Smooth muscle cell (in vitro differentiated cells): ENCODE measurements at regions not wholly inside any gene's neighbourhood (a gene's known extent, or its start where the extent isn't known, plus 50 kb on each side); places are given as distances from the start of the nearest gene placed in this dataset.
"Not testable (repeated sequence)": the region's sequence is repeated elsewhere in the genome, so short reads cannot be mapped to it uniquely, and the experiment has no call there.

Experiments
- DNase-seq: peaks from one replicate; lab custom pipeline; 2025; ENCODE audit not compliant: unreplicated experiment; lab: John Stamatoyannopoulos, UW
- H2AFZ ChIP-seq: fragments of 200-600 bp; sonication (generic); 2 replicates; pipeline ENCODE4 v1.6.0; 2016; ENCODE audit warnings: antibody characterized with exemption, low read depth, mild to moderate bottlenecking
- H3F3A ChIP-seq: fragments of 200-600 bp; sonication (generic); 2 replicates; pipeline ENCODE4 v1.6.0; 2017; ENCODE audit warnings: antibody characterized with exemption, low read depth
- H3K27ac ChIP-seq: fragments of 200-600 bp; sonication (generic); 2 replicates; pipeline ENCODE4 v1.5.1; 2016; ENCODE audit warnings: low read depth, mild to moderate bottlenecking
- H3K27me3 ChIP-seq: fragments of 200-600 bp; sonication (generic); 2 replicates; pipeline ENCODE4 v1.6.1; 2016; ENCODE audit warnings: low read depth, mild to moderate bottlenecking
- H3K36me3 ChIP-seq: fragments of 200-600 bp; sonication (generic); 2 replicates; pipeline ENCODE4 v1.5.1; 2016; ENCODE audit warnings: low read depth
- H3K4me1 ChIP-seq: fragments of 200-600 bp; sonication (generic); 2 replicates; pipeline ENCODE4 v1.5.1; 2016; ENCODE audit warnings: low read depth
- H3K4me2 ChIP-seq: fragments of 200-600 bp; sonication (generic); 2 replicates; pipeline ENCODE4 v1.6.0; 2016; ENCODE audit warnings: mild to moderate bottlenecking
- H3K4me3 ChIP-seq: fragments of 200-600 bp; sonication (generic); 2 replicates; pipeline ENCODE4 v1.5.1; 2016; ENCODE audit warnings: mild to moderate bottlenecking
- H3K79me2 ChIP-seq: fragments of 200-600 bp; sonication (generic); 2 replicates; pipeline ENCODE4 v1.6.0; 2016; ENCODE audit warnings: low read depth, mild to moderate bottlenecking
- H3K9ac ChIP-seq: fragments of 200-600 bp; sonication (generic); 2 replicates; pipeline ENCODE4 v1.6.0; 2016; ENCODE audit warnings: low read depth
- H3K9me3 ChIP-seq: fragments of 200-600 bp; sonication (generic); replicated peaks from 2 replicates; pipeline ENCODE4 v1.5.1; 2016; ENCODE audit warnings: low read depth
- H4K20me1 ChIP-seq: fragments of 200-600 bp; sonication (generic); 2 replicates; pipeline ENCODE4 v1.6.0; 2016; ENCODE audit warnings: low read depth
- CTCF ChIP-seq: fragments of 200-600 bp; sonication (generic); IDR thresholded peaks from 2 replicates; pipeline ENCODE4 v1.5.1; 2017; ENCODE audit warnings: borderline replicate concordance, mild to moderate bottlenecking, antibody characterized with exemption; ENCODE audit not compliant: insufficient read depth, poor library complexity, severe bottlenecking
- WGBS: methylation state at CpG from one replicate; pipeline ENCODE4 v1.1.7; 2016; ENCODE audit warnings: low lambda C conversion rate; 5-methylcytosine and 5-hydroxymethylcytosine counted together

GRCh38 chr18:76042511-76042910 lies 452.5 kb downstream of the ZNF516 start:
- Histone ChIP-seq H3K27ac (no peak overlapping the region), H3K36me3 (no peaks in the 10 kb centered on the region), H3K4me2 (no peak overlapping the region), H2AFZ (no peak overlapping the region), H3K27me3 (no peaks in the 10 kb centered on the region), H3K79me2 (no peaks in the 10 kb centered on the region), H4K20me1 (no peaks in the 10 kb centered on the region), H3K9ac (no peak overlapping the region), H3K9me3 (no peaks in the 10 kb centered on the region), H3K4me1 (no peaks in the 10 kb centered on the region), H3K4me3 (no peak overlapping the region), H3F3A (no peaks in the 10 kb centered on the region)
- TF ChIP-seq CTCF: no peak
- WGBS: 3% methylated on average over 1 of the region's 1 CpG
- no peak for DNase-seq

GRCh38 chr18:76018210-76018609 lies 476.8 kb downstream of the ZNF516 start:
- Histone ChIP-seq H3K4me1 (no peaks in the 10 kb centered on the region), H2AFZ (no peak overlapping the region), H3K4me2 (no peak overlapping the region), H3F3A (no peaks in the 10 kb centered on the region), H3K36me3 (no peaks in the 10 kb centered on the region), H4K20me1 (no peaks in the 10 kb centered on the region), H3K27me3 (no peaks in the 10 kb centered on the region), H3K27ac (no peak overlapping the region), H3K79me2 (no peaks in the 10 kb centered on the region), H3K9ac (no peak overlapping the region), H3K9me3 (no peaks in the 10 kb centered on the region), H3K4me3 (no peak overlapping the region)
- no peak for TF ChIP-seq CTCF
- DNase-seq: no peak
- WGBS: 93% methylated on average over 3 of the region's 3 CpGs

- DNase-seq: no peak
- WGBS: 96% methylated on average over 1 of the region's 1 CpG
- Histone ChIP-seq H3K4me2 (no peak overlapping the region), H3K4me3 (no peak overlapping the region), H3K27ac (no peak overlapping the region), H3F3A (no peaks in the 10 kb centered on the region), H3K27me3 (no peaks in the 10 kb centered on the region), H2AFZ (no peak overlapping the region), H3K4me1 (no peaks in the 10 kb centered on the region), H3K79me2 (no peaks in the 10 kb centered on the region), H4K20me1 (no peaks in the 10 kb centered on the region), H3K9ac (no peak overlapping the region), H3K36me3 (no peaks in the 10 kb centered on the region), H3K9me3 (no peaks in the 10 kb centered on the region)
- TF ChIP-seq CTCF: no peak
Observed at GRCh38 chr18:76013057-76013456, 482.0 kb downstream of the ZNF516 start.

- H3K9me3 ChIP-seq: no peaks in the 10 kb centered on the region
- H3K79me2 ChIP-seq: no peaks in the 10 kb centered on the region
- no peaks in the 10 kb centered on the region for H3K4me1 ChIP-seq
- DNase-seq: no peak
- H3K4me3 ChIP-seq: no peak overlapping the region
- H4K20me1 ChIP-seq: no peaks in the 10 kb centered on the region
- no peak overlapping the region for H3K4me2 ChIP-seq
- TF ChIP-seq CTCF: no peak
- WGBS: 75% methylated on average over 13 of the region's 15 CpGs
- no peaks in the 10 kb centered on the region for H3F3A ChIP-seq
- no peaks in the 10 kb centered on the region for H3K36me3 ChIP-seq
- H3K9ac ChIP-seq: no peak overlapping the region
- H3K27me3 ChIP-seq: no peaks in the 10 kb centered on the region
- H2AFZ ChIP-seq: no peak overlapping the region
- H3K27ac ChIP-seq: no peak overlapping the region
Observed at GRCh38 chr18:76005632-76006208, 489.3 kb downstream of the ZNF516 start.

- 75% methylated on average over 4 of the region's 4 CpGs for WGBS
- H3K4me3 ChIP-seq, H4K20me1 ChIP-seq, H3K4me2 ChIP-seq, H3F3A ChIP-seq, H3K9me3 ChIP-seq, H3K27ac ChIP-seq, H3K9ac ChIP-seq, H2AFZ ChIP-seq, DNase-seq, H3K4me1 ChIP-seq, H3K36me3 ChIP-seq, H3K27me3 ChIP-seq, H3K79me2 ChIP-seq: not testable (repeated sequence)
Observed at GRCh38 chr18:75987913-75988312, 507.1 kb downstream of the ZNF516 start.
